ENCODE measurements at regions not wholly inside any gene's neighbourhood (a gene's known extent, or its start where the extent isn't known, plus 50 kb on each side); places are given as distances from the start of the nearest gene placed in this dataset.

GRCh38 chr12:114879354-114879753, 195.4 kb upstream of the TBX3 start:
- no peak overlapping the region for H3K4me3 ChIP-seq (replicated peaks in 1 of 2; ENCODE audit: low read depth in 1 of 2, low read length in 2 of 2)

More at GRCh38 chr12:114879354-114879753, 195.4 kb upstream of the TBX3 start:
- H3K9me2 ChIP-seq (ENCODE audit: insufficient read depth), result no peaks in the 10 kb centered on the region
- TF ChIP-seq ZNF274 (IDR thresholded peaks at IDR 0.05; ENCODE audit: low read depth, low read length) (no peak), ATF3 (IDR thresholded peaks at IDR 0.05) (no peak), FOSL1 (IDR thresholded peaks at IDR 0.05; ENCODE audit: low read depth) (no peak), ZBTB33 (IDR thresholded peaks at IDR 0.05; ENCODE audit: extremely low read depth, insufficient replicate concordance, low read length) (no peak), TCF7L2 (IDR thresholded peaks at IDR 0.05; ENCODE audit: borderline replicate concordance, extremely low read depth, insufficient read depth, insufficient read length) (no peak), REST (IDR thresholded peaks at IDR 0.05; ENCODE audit: low read depth) (no peak), POLR2AphosphoS5 (IDR thresholded peaks at IDR 0.05; ENCODE audit: low read depth, low read length) (no peak), POLR2A (IDR thresholded peaks at IDR 0.05; ENCODE audit: borderline replicate concordance, extremely low read depth, insufficient read depth, insufficient read length) (no peak), EGR1 (IDR thresholded peaks at IDR 0.05; ENCODE audit: low read depth) (no peak), ZFX (IDR thresholded peaks at IDR 0.05) (no peak)
- no peak overlapping the region for H3K9ac ChIP-seq (ENCODE audit: low read length)
- ATAC-seq (no peak), DNase-seq (ENCODE audit: low read depth, low spot score) (no peak)
- H2AFZ ChIP-seq (ENCODE audit: low read depth, low read length, poor library complexity, severe bottlenecking), result no peak overlapping the region
- intact Hi-C loops (cut with micrococcal nuclease), result no loop called here
- no peaks in the 10 kb centered on the region for H3K79me2 ChIP-seq (ENCODE audit: insufficient read depth, low read length)
- POLR2A ChIA-PET, result no interaction called here
- BruUV-seq (replicated peaks), result no TSS peak
- H3K36me3 ChIP-seq (ENCODE audit: control insufficient read depth in 1 of 2, insufficient read depth in 2 of 2, low read length in 2 of 2), result no peaks in the 10 kb centered on the region
- H3K27me3 ChIP-seq (ENCODE audit: insufficient read depth, low read length), result 0 out of 2 replicates have a peak, but pooled peaks cover 13% of the 10 kb centered on the region
- H3K4me1 ChIP-seq (ENCODE audit: control insufficient read depth in 1 of 2, insufficient read depth in 2 of 2, low read length in 2 of 2), result no peaks in the 10 kb centered on the region
- CTCF ChIA-PET, result no interaction called here
- H4K20me1 ChIP-seq (ENCODE audit: insufficient read depth), result no peaks in the 10 kb centered on the region
- H3K27ac ChIP-seq (ENCODE audit: low read depth, low read length), result no peak overlapping the region
- H3K4me2 ChIP-seq (ENCODE audit: low read length), result no peak overlapping the region
- H3K9me3 ChIP-seq (ENCODE audit: control insufficient read depth in 1 of 2, insufficient read depth in 1 of 2, low read depth in 1 of 2, low read length in 2 of 2), result no peaks in the 10 kb centered on the region
- RAD21 ChIA-PET (ENCODE audit: low non-redundant PET in 1 of 2, low total read pairs in 2 of 2, uncharacterized antibody in 2 of 2, unreplicated experiment in 2 of 2), result no interaction called here

Data from HCT116 (cell line).